Mesothelial cell of epicardium (in vitro differentiated cells): ENCODE measurements at regions not wholly inside any gene's neighbourhood (a gene's known extent, or its start where the extent isn't known, plus 50 kb on each side); places are given as distances from the start of the nearest gene placed in this dataset.
"Not testable (repeated sequence)": the region's sequence is repeated elsewhere in the genome, so short reads cannot be mapped to it uniquely, and the experiment has no call there.

ENCODE experiments used
- DNase-seq, 2 experiments: peaks; one replicate each; pipeline ENCODE4 v3.0.0; 2021; ENCODE audit warnings: low spot score in 2 of 2; ENCODE audit not compliant: unreplicated experiment in 2 of 2
- H3K27ac Mint-ChIP-seq: 2 replicates; pipeline ENCODE4 v1.8.0; 2021; ENCODE audit warnings: mixed read lengths
- H3K27me3 Mint-ChIP-seq: 2 replicates; pipeline ENCODE4 v1.8.0; 2021; ENCODE audit warnings: low read depth, mixed read lengths
- H3K36me3 Mint-ChIP-seq: 2 replicates; pipeline ENCODE4 v1.8.0; 2021; ENCODE audit warnings: mixed read lengths
- H3K4me1 Mint-ChIP-seq: 2 replicates; pipeline ENCODE4 v1.8.0; 2021; ENCODE audit warnings: mixed read lengths
- H3K4me3 Mint-ChIP-seq: 2 replicates; pipeline ENCODE4 v1.8.0; 2021; ENCODE audit warnings: mild to moderate bottlenecking, moderate library complexity, mixed read lengths
- H3K9me3 Mint-ChIP-seq: 2 replicates; pipeline ENCODE4 v1.8.0; 2021; ENCODE audit warnings: mixed read lengths
- CTCF ChIP-seq: fragments of 200-600 bp; sonication (generic); IDR thresholded peaks from one replicate; pipeline ENCODE4 v1.5.0; 2021; ENCODE audit warnings: antibody characterized with exemption; ENCODE audit not compliant: unreplicated experiment

GRCh38 chr2:76159042-76159648 lies 448.4 kb upstream of the GCFC2 start:
- H3K4me3 Mint-ChIP-seq: no peak overlapping the region
- H3K36me3 Mint-ChIP-seq: no peaks in the 10 kb centered on the region
- no peak for DNase-seq
- H3K4me1 Mint-ChIP-seq: no peaks in the 10 kb centered on the region
- H3K27ac Mint-ChIP-seq: no peak overlapping the region
- no peaks in the 10 kb centered on the region for H3K27me3 Mint-ChIP-seq
- no peak for TF ChIP-seq CTCF
- H3K9me3 Mint-ChIP-seq: no peaks in the 10 kb centered on the region

- Mint-ChIP-seq H3K36me3 (no peaks in the 10 kb centered on the region), H3K4me1 (no peaks in the 10 kb centered on the region), H3K27ac (no peak overlapping the region), H3K9me3 (no peaks in the 10 kb centered on the region), H3K27me3 (no peaks in the 10 kb centered on the region), H3K4me3 (no peak overlapping the region)
- TF ChIP-seq CTCF: no peak
- DNase-seq: no peak
Measured at GRCh38 chr2:76157531-76157930, 446.8 kb upstream of the GCFC2 start.

- TF ChIP-seq CTCF: no peak
- no peaks in the 10 kb centered on the region for H3K9me3 Mint-ChIP-seq
- H3K36me3 Mint-ChIP-seq: no peaks in the 10 kb centered on the region
- H3K4me3 Mint-ChIP-seq: no peak overlapping the region
- no peak overlapping the region for H3K27ac Mint-ChIP-seq
- H3K4me1 Mint-ChIP-seq: no peaks in the 10 kb centered on the region
- H3K27me3 Mint-ChIP-seq: no peaks in the 10 kb centered on the region
- DNase-seq: no peak
Measured at GRCh38 chr2:76154981-76155380, 444.3 kb upstream of the GCFC2 start.

- Mint-ChIP-seq H3K27me3 (no peaks in the 10 kb centered on the region), H3K4me1 (no peaks in the 10 kb centered on the region), H3K4me3 (no peak overlapping the region), H3K36me3 (no peaks in the 10 kb centered on the region), H3K9me3 (peaks cover 15% of the 10 kb centered on the region), H3K27ac (no peak overlapping the region)
- DNase-seq: no peak
- no peak for TF ChIP-seq CTCF
Measured at GRCh38 chr2:76149846-76150245, 439.1 kb upstream of the GCFC2 start.

GRCh38 chr2:76139303-76139702 lies 428.6 kb upstream of the GCFC2 start:
- not testable (repeated sequence) for DNase-seq, H3K4me3 Mint-ChIP-seq, H3K4me1 Mint-ChIP-seq, H3K36me3 Mint-ChIP-seq, H3K27ac Mint-ChIP-seq, H3K27me3 Mint-ChIP-seq
- H3K9me3 Mint-ChIP-seq: peaks cover 46% of the 10 kb centered on the region

- TF ChIP-seq CTCF: no peak
- no peak overlapping the region for H3K27ac Mint-ChIP-seq
- no peaks in the 10 kb centered on the region for H3K4me1 Mint-ChIP-seq
- DNase-seq: no peak
- peaks cover 3% of the 10 kb centered on the region for H3K9me3 Mint-ChIP-seq
- no peaks in the 10 kb centered on the region for H3K27me3 Mint-ChIP-seq
- H3K4me3 Mint-ChIP-seq: no peak overlapping the region
- H3K36me3 Mint-ChIP-seq: no peaks in the 10 kb centered on the region
Measured at GRCh38 chr2:76128622-76129021, 417.9 kb upstream of the GCFC2 start.
